ENCODE measurements at regions not wholly inside any gene's neighbourhood (a gene's known extent, or its start where the extent isn't known, plus 50 kb on each side); places are given as distances from the start of the nearest gene placed in this dataset.
"Not testable (repeated sequence)": the region's sequence is repeated elsewhere in the genome, so short reads cannot be mapped to it uniquely, and the experiment has no call there.

DNA sequence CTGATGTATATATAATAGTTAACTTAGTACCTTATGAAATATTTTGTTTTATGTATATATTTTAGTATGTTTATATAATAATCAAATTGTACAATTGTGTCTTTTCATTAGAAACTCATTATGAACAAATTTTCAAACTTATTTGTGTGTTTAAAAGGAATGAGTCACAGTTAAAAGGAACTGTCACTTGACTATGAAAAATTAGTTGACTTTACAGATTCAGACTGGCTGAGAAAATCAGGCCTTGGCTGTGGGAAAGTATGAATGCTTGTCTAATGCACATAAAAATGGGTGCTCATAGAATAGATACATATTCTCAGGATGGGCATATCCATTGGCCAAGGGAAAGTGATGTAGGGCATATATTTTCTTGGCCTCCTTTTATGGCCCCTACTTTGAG, 576.8 kb downstream of the SATB2 start:
- Mint-ChIP-seq H3K9me3 (no peaks in the 10 kb centered on the region), H3K4me1 (ENCODE audit: low read depth) (no peaks in the 10 kb centered on the region), H3K27me3 (no peaks in the 10 kb centered on the region), H3K36me3 (ENCODE audit: low read depth) (no peaks in the 10 kb centered on the region), H3K4me3 (no peak overlapping the region), H3K27ac (no peak overlapping the region)

DNA sequence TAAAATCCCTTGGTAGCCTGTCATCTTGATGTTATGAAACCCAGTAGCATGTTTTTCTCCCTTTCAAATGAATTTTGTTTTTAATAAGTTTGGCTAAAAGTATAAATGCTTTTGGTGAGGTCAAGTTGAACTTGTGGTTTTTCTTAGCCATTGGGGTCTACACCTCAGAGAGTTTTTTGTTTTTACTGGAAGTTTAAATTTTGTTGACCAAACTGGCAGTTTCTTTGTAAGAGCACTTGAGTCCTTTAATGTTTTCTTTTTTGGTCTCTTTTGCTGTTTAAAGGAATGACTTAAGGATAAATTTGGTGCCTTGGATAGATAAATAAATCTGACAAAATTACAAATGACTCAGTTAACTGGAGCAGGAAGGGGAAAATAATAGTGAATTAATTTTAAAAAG, 577.3 kb downstream of the SATB2 start:
- Mint-ChIP-seq H3K4me1 (ENCODE audit: low read depth) (no peaks in the 10 kb centered on the region), H3K27me3 (no peaks in the 10 kb centered on the region), H3K27ac (no peak overlapping the region), H3K9me3 (no peaks in the 10 kb centered on the region), H3K36me3 (ENCODE audit: low read depth) (no peaks in the 10 kb centered on the region), H3K4me3 (no peak overlapping the region)

DNA sequence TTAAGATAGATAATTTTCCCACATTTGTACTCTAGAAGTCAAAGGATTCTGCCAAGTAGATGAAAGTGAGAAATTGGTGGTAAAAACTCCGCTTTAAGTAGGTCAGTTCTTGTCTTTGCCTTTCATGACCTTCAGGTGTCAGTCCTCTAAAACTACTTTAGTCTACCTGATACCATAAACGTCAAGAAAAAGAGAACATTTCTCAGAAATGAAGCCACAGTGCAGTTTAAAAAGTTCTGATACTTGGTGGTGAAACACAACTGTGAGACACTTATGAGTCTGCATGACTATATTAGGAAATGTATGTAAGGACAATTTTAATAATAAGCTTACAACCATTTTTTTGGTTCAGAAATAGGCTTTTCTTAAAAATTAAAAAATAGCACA, 583.3 kb downstream of the SATB2 start:
- Mint-ChIP-seq H3K9me3 (peaks cover 7% of the 10 kb centered on the region), H3K27me3 (no peaks in the 10 kb centered on the region)

DNA sequence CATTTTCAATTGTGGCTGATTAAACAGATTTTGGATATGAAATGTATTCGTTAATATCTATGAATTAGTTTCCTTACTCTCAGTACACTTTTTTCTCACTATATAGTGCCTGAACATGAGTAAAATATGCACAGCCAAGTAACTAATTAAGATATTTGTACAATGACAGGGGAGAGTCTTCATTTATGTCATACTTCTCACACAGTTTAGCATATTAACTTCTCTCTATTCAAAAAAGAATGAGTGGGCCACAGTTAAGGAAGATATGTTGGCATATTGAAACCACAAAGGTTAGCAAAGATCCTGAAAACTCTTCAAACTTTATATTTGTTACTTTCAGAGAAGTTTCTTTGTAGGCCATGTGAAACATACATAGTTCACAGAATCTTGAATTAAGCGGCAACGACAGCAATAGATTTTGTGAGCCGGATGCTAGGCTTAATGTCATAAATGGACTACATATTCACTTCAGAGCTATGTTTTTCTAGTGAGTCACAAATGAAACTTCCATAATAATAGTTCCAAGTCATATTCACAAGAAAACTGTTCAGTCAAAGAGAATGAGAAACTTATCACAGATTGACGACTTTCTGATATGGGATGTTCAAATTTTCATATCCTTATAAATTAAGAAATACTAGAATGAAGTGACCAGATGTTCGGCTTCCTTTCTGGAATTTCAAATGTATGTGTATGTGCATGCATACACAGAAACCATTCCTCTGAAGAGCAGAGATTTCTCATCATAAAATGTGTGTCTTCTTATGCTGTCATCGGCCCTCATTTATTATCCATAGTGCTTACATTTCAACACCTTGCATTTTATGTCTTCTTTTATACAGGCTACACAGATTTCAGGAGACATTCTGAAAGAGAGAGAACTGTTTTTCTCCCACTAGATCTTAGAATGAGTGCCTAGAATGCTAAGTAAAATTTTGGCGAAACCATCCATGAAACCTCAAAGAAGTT, 584.0 kb downstream of the SATB2 start:
- Mint-ChIP-seq H3K36me3 (ENCODE audit: low read depth) (no peaks in the 10 kb centered on the region), H3K27ac (no peak overlapping the region), H3K27me3 (no peaks in the 10 kb centered on the region), H3K4me3 (no peak overlapping the region), H3K4me1 (ENCODE audit: low read depth) (no peaks in the 10 kb centered on the region), H3K9me3 (peaks cover 7% of the 10 kb centered on the region)

More for the DNA sequence above, 583.3 kb downstream of the SATB2 start:
- no peak overlapping the region for H3K4me3 Mint-ChIP-seq
- no peaks in the 10 kb centered on the region for H3K4me1 Mint-ChIP-seq (ENCODE audit: low read depth)
- no peak overlapping the region for H3K27ac Mint-ChIP-seq
- H3K36me3 Mint-ChIP-seq (ENCODE audit: low read depth): no peaks in the 10 kb centered on the region

DNA sequence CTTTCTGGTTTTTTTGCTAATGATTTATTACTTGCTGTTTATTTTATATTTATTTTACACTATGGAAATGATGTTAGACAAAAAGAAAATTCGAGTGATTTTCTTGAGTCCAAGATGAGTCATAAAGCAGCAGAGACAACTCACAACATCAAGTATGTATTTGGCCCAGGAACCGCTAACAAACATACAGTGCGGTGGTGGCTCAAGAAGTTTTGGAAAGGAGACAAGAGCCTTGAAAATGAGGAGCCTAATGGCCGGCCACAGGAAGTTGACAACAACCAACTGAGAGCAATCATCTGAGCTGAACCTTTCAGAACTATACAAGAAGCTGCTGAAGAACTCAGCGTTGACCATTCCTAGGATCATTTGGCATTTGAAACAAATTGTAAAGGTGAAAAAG, 594.1 kb downstream of the SATB2 start:
- H3K4me3 Mint-ChIP-seq: no peak overlapping the region
- peaks cover 8% of the 10 kb centered on the region for H3K9me3 Mint-ChIP-seq
- no peaks in the 10 kb centered on the region for H3K36me3 Mint-ChIP-seq (ENCODE audit: low read depth)
- H3K27me3 Mint-ChIP-seq: no peaks in the 10 kb centered on the region
- H3K4me1 Mint-ChIP-seq (ENCODE audit: low read depth): no peaks in the 10 kb centered on the region
- H3K27ac Mint-ChIP-seq: no peak overlapping the region

DNA sequence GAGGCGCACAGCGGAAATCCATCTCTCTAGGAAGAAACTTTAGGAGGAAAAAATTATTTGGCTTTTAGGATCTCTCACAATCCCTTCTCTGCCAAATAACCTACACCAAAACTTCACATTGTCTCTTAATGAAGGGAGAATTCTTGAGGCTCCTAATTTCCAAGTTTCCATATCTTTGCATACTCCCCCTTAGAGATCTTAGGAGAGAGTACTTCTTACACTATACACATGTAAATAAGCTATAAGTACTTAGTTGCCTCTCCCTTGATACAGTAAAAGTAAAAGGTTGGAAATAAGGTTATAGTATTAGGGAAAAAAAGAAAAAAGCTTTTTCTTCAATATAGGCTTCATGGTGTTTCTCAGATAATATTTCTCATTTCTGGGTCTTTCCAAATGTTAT, 596.7 kb downstream of the SATB2 start:
- no peaks in the 10 kb centered on the region for H3K27me3 Mint-ChIP-seq
- no peak overlapping the region for H3K4me3 Mint-ChIP-seq
- no peak overlapping the region for H3K27ac Mint-ChIP-seq
- no peaks in the 10 kb centered on the region for H3K4me1 Mint-ChIP-seq (ENCODE audit: low read depth)
- H3K9me3 Mint-ChIP-seq: peaks cover 11% of the 10 kb centered on the region
- no peaks in the 10 kb centered on the region for H3K36me3 Mint-ChIP-seq (ENCODE audit: low read depth)

DNA sequence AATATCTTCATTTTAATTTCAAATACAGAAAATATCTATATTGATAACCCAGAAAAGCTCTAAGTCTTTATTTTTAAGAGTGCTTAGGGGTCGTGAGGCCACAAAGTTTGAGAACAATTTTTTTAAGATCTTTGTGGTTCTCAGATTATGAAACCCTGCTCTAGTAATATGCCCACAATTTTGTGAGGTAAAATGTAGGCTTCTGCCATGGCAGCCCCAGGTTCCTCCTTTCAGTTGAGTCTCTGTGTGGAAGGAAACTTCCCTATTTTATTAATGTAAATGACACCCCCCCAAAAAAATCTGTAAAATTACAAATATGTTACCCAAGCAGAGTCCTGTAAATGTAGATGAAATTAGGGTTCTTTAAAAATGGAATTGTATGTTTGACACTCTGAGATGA, 600.5 kb downstream of the SATB2 start:
- H3K27me3 Mint-ChIP-seq: no peaks in the 10 kb centered on the region
- H3K4me3 Mint-ChIP-seq: no peak overlapping the region
- H3K9me3 Mint-ChIP-seq: peaks cover 11% of the 10 kb centered on the region
- H3K4me1 Mint-ChIP-seq (ENCODE audit: low read depth): no peaks in the 10 kb centered on the region
- no peak overlapping the region for H3K27ac Mint-ChIP-seq
- H3K36me3 Mint-ChIP-seq (ENCODE audit: low read depth): no peaks in the 10 kb centered on the region

DNA sequence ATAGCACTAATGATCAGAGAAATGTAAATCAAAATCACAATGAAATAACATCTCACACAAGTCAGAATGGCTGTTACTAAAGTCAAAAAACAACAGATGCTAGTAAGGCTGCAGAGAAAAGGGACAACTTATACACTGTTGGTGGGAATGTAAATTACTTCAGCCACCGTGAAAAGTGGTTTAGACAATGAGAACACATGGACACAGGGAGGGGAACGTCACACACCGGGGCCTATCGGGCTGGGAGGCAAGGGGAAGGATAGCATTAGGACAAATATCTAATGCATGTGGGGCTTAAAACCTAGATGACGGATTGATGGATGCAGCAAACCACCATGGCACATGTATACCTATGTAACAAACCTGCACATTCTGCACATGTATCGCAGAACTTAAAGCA, 602.0 kb downstream of the SATB2 start:
- H3K4me3 Mint-ChIP-seq; H3K27ac Mint-ChIP-seq; H3K36me3 Mint-ChIP-seq (ENCODE audit: low read depth); H3K4me1 Mint-ChIP-seq (ENCODE audit: low read depth); H3K27me3 Mint-ChIP-seq: not testable (repeated sequence)
- H3K9me3 Mint-ChIP-seq: peaks cover 11% of the 10 kb centered on the region

DNA sequence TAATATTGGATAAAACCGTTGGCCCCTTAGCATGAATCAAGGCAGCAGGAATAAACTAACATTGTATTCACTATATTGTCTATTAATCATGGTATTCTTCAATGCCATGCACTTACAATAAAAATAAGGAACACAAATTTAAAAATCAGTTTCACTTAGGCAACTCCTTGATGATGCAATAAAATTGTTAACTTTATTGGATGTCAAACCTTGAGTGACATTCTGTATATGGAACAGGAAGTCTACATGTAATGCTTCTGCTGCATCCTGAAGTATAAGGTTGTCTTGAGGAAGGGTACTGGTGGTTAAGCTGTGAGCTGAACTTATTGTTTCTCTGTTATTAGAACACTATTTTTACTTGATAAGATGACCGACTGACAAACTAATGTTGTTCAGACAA, 605.5 kb downstream of the SATB2 start:
- H3K27me3 Mint-ChIP-seq: no peaks in the 10 kb centered on the region
- no peak overlapping the region for H3K4me3 Mint-ChIP-seq

DNA sequence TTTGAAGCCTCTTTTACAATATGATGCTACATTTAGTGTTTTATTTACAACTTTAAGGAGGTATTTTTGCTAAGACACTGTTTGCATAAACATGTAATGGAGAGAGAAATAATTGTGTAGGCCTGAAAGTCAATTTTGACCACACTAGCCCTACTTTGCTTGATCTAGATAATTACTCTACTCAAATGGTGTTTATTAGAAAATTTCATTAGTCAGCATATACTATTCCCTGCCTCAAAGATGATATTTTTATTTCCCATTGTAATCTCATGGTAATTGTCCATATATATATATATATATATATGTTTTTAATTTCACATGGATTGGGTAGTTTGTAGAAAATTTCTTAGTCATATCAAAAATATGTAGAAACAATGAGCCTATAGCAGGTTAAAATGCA, 632.2 kb downstream of the SATB2 start:
- peaks cover 4% of the 10 kb centered on the region for H3K9me3 Mint-ChIP-seq
- no peaks in the 10 kb centered on the region for H3K27me3 Mint-ChIP-seq
- no peaks in the 10 kb centered on the region for H3K4me1 Mint-ChIP-seq (ENCODE audit: low read depth)
- no peak overlapping the region for H3K27ac Mint-ChIP-seq
- no peaks in the 10 kb centered on the region for H3K36me3 Mint-ChIP-seq (ENCODE audit: low read depth)
- no peak overlapping the region for H3K4me3 Mint-ChIP-seq

More for the DNA sequence above, 605.5 kb downstream of the SATB2 start:
- no peaks in the 10 kb centered on the region for H3K4me1 Mint-ChIP-seq (ENCODE audit: low read depth)
- no peaks in the 10 kb centered on the region for H3K36me3 Mint-ChIP-seq (ENCODE audit: low read depth)
- peaks cover 3% of the 10 kb centered on the region for H3K9me3 Mint-ChIP-seq
- H3K27ac Mint-ChIP-seq: no peak overlapping the region

DNA sequence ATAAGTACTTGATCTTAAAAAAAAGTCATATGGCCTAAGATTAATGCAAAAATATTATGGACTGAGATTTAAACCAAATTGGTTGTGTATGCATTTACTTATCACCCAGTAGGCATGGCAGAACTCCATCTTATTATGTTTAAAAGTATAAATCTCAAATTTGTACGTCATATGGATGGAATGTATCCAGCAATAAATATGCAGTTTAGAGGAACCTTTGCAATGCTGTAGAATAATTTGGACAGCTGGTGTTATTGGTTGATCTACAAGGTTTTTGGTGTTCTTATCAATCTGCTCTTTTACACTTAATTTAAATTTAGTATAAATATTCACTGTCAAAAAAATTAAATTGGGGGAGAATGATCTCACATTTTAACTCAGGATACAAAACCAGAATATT, 640.2 kb downstream of the SATB2 start:
- Mint-ChIP-seq H3K27me3 (no peaks in the 10 kb centered on the region), H3K27ac (no peak overlapping the region), H3K9me3 (no peaks in the 10 kb centered on the region), H3K36me3 (ENCODE audit: low read depth) (no peaks in the 10 kb centered on the region), H3K4me3 (no peak overlapping the region), H3K4me1 (ENCODE audit: low read depth) (no peaks in the 10 kb centered on the region)

DNA sequence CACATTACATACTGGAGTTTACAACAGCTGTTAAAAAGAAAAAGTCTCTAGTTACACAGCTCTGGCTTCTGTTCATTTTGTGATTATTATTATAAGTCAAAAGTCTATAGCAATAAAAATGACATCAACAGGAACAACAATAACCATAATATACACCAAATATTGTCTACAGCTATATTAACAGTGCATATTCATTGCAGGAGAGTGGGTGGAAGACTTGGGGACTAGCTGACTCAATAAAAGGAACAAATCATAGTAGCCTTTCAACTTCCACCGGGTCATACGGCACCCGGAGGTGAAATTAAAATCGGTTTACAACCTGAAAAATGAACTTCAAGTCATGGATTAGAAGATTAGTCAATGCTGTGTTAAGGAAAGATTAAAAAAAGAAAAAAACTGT, 642.1 kb downstream of the SATB2 start:
- Mint-ChIP-seq H3K36me3 (ENCODE audit: low read depth) (no peaks in the 10 kb centered on the region), H3K9me3 (no peaks in the 10 kb centered on the region), H3K27me3 (no peaks in the 10 kb centered on the region), H3K4me1 (ENCODE audit: low read depth) (no peaks in the 10 kb centered on the region), H3K27ac (no peak overlapping the region), H3K4me3 (no peak overlapping the region)

DNA sequence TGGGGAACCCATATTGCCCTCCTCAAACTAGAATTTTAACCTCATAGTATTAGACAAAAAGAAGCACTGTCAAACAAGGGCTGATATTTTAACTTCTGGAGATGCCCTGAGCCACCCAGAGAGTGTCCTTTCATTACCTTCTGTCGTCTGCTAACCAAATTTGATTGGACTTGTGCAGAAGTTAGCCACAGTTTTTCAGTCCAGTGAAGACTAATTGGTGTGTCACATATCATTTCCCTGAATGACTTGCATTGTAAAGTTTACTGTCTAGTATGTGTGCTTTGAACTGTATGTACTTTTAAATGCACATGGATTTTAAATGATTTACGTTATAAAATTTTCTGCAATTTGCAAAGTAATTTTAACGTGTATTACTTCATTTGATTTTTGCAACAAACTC, 646.5 kb downstream of the SATB2 start:
- H3K4me3 Mint-ChIP-seq: no peak overlapping the region

DNA sequence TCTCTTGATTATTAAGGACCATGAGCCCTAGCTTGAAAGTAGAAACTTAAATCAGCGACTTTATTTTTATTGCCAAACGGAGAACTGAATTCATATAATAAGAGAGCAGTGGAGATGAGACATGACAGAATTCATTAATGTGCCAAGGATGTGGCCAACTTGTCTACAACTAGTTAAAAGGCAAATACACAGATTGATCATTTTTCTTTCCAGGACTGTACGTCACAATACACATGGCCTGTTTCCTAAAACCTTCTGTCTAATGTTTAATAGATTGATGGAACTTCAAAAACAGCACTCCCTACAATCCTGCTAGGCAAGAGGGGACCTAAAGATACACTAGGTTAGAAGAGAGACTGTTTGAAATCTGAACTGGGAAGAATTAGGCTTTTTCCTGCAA, 647.8 kb downstream of the SATB2 start:
- Mint-ChIP-seq H3K27ac (no peak overlapping the region), H3K27me3 (no peaks in the 10 kb centered on the region), H3K4me3 (no peak overlapping the region), H3K9me3 (no peaks in the 10 kb centered on the region), H3K36me3 (ENCODE audit: low read depth) (no peaks in the 10 kb centered on the region), H3K4me1 (ENCODE audit: low read depth) (no peaks in the 10 kb centered on the region)

More for the DNA sequence above, 646.5 kb downstream of the SATB2 start:
- H3K36me3 Mint-ChIP-seq (ENCODE audit: low read depth): no peaks in the 10 kb centered on the region
- H3K27me3 Mint-ChIP-seq: no peaks in the 10 kb centered on the region
- no peak overlapping the region for H3K27ac Mint-ChIP-seq
- H3K9me3 Mint-ChIP-seq: no peaks in the 10 kb centered on the region
- no peaks in the 10 kb centered on the region for H3K4me1 Mint-ChIP-seq (ENCODE audit: low read depth)

DNA sequence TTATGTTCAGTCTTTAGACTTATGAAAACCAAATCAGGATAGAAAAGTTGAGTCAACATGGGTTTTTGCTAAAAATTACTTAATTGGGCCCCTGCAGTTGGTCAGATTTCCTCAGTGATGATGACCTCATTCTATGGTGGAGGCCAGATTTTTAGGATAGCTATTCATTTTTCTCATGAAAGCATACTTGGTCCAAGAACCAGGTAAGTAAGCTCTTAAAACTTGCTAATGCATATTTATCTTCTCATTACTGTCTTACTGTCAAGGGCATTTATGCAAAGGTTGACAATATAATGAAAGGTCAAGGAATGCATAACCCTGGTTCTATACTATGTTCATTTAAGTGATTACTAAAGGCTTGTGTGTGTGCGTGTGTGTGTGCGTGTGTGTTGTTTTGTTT, 650.6 kb downstream of the SATB2 start:
- Mint-ChIP-seq H3K27me3 (no peaks in the 10 kb centered on the region), H3K4me1 (ENCODE audit: low read depth) (no peaks in the 10 kb centered on the region), H3K4me3 (no peak overlapping the region), H3K9me3 (no peaks in the 10 kb centered on the region), H3K36me3 (ENCODE audit: low read depth) (no peaks in the 10 kb centered on the region), H3K27ac (no peak overlapping the region)

DNA sequence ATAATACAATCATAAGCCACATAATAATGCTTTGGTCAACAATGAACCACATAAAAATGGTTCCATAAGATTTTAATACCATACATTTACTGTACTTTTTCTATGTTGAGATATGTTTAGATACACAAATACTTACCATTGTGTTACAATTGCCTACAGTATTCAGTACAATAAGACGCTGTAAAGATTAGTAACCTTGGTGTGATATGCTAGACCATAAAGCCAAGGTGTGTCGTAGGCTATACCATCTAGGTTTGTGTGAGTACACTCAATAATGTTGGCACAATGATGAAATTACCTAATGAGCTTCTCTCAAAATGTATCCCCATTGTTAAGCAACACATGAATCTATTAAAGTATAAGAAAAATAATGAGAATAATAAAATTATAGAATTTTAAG, 662.3 kb downstream of the SATB2 start:
- H3K36me3 Mint-ChIP-seq (ENCODE audit: low read depth): no peaks in the 10 kb centered on the region
- peaks cover 6% of the 10 kb centered on the region for H3K9me3 Mint-ChIP-seq
- no peaks in the 10 kb centered on the region for H3K27me3 Mint-ChIP-seq
- H3K27ac Mint-ChIP-seq: no peak overlapping the region
- H3K4me3 Mint-ChIP-seq: no peak overlapping the region
- H3K4me1 Mint-ChIP-seq (ENCODE audit: low read depth): no peaks in the 10 kb centered on the region
